ENCODE measurements at regions not wholly inside any gene's neighbourhood (a gene's known extent, or its start where the extent isn't known, plus 50 kb on each side); places are given as distances from the start of the nearest gene placed in this dataset.
"Not testable (repeated sequence)": the region's sequence is repeated elsewhere in the genome, so short reads cannot be mapped to it uniquely, and the experiment has no call there.

DNA sequence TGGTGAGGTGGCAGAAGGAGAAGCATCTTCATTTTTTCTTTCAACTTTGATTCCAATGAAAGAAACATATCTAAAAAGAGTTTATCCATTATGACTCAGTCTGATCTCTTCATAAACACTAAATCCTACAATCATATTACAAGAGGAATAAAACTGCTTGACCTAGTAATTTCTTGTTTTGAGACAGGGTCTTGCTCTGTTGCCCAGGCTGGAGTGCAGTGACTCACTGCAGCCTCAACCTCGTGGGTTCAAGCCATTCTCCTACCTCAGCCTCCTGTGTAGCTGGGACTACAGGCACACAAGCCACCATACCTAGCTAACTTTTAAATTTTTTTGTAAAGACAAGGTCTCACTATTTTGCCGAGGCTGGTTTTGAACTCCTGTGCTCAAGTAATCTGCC, 147.2 kb downstream of the NDUFA12 start:
- DNase-seq, result no peak

DNA sequence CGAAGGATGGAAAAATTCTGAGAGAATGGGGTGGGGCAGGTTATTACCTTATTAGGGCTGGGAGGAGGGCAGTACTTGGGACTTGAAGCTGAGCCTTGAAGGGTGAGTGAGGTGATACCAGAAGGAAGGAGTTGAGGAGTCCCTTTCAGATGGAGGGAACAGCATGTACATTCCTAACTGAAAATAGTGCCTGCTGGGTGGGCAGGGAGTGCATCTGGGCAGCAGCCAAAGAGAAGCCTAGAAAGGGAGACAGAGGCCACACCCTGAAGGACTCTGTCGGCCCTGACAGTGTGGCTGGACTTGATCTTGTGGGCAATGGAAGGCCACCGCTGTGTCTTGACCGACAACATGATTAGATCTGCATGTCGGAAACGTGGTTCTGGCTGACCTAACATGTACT, 147.6 kb downstream of the NDUFA12 start:
- no peak for DNase-seq

DNA sequence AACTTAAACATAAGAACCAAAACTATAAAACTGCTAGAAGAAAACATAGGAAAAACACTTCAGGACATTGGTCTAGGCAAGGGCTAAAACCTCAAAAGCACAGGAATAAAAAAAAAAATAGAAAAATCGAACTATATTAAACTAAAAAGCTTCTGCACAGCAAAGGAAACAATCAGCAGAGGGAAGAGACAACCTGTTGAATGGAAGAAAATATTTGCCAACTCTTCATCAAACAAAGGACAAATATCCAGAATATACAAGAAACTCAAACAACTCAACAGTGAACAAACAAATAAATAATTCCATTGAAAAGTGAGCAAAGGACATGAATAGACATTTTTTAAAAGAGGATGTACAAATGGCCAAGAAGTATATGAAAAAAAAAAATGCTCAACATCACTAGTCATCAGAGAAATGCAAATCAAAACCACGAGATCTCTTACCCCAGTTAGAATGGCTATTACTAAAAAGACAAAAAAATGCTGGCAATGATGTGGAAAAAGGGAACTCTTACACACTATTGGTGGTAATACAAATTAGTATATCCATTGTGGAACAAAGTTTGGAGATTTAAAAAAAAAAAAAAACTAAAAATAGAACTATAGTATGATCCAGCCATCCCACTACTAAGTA, 152.0 kb downstream of the NDUFA12 start:
- DNase-seq, result no peak

DNA sequence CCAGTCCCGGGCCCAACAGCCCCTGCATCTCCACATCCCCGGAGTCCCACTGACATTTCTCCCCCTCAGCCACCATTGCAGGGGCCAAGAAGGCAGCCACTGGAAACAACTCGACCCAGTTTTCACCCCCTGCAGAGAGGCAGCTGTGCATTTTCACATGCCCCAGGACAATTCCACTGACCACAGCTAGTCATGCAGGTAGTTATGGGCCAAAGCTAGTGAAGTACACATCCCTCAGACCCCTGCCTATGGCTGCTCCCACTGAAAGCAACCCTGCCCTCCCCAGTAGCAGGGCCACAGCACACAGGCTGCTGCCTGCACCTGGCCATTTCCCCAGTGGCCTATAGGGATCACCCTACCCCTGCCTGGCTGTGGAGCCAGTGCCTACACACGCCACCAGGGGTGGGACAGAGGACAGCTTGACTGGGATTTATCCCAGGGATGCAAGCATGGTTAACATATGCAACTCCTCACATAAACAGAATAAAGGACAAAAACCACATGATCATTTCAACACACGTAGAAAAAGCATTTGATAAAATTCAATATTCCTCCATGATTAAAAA, 154.0 kb downstream of the NDUFA12 start:
- DNase-seq, result no peak

DNA sequence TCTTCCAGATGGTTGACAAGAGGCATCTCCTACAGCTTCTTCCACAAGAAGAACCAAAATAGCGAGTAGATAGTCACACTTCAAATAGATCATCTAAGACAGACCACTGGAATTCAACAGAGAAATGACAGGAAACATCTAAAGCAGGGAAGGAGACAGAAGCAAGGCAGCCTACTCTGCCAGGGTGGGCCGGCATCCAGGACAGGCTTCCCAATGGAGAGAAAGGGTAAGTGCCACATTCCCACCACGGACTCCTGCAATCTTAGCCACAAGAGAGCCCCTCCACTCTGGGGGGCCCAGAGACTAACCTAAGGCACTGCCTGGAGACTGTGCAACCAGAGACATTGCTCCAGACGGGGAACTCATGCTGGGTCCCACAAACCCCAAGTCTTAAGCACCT, 154.5 kb downstream of the NDUFA12 start:
- no peak for DNase-seq

DNA sequence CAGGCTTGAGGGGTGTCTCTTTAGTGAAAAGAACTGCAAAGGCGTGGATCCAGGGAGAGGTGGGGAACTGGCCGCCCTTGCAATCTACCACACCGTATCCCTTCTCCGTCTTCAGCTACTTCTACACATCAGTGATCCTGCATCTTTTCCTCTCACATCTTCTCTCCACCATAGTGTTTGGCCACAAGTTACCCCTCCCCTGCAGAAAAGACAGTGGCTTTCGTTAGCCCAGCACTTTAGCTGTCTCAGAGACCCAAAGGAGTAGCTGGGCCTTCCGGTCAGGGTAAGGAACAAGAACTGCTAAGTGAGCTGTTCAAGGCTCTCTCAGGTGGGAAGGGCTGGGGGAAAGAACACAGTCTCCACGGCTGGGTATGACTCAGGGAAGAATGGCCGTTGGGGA, 158.4 kb downstream of the NDUFA12 start:
- DNase-seq, result no peak

DNA sequence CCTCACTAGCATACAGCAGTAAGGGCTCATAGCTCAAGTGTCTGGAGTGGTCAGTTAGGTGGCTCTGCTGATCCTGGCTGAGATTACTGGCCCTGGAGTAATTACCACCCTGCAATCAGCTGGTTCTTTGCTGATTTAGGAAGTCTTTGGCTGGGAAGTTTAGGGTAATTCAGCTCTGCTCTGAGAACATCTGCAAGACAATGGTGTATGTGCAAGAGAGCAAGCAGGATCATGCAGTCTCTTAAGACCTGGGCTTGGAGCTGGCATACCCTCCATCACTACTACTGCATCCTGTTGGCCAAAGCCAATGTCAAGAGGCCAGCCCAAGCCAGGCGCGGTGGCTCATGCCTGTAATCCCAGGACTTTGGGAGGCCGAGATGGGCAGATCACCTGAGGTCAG, 159.0 kb downstream of the NDUFA12 start:
- DNase-seq, result no peak

DNA sequence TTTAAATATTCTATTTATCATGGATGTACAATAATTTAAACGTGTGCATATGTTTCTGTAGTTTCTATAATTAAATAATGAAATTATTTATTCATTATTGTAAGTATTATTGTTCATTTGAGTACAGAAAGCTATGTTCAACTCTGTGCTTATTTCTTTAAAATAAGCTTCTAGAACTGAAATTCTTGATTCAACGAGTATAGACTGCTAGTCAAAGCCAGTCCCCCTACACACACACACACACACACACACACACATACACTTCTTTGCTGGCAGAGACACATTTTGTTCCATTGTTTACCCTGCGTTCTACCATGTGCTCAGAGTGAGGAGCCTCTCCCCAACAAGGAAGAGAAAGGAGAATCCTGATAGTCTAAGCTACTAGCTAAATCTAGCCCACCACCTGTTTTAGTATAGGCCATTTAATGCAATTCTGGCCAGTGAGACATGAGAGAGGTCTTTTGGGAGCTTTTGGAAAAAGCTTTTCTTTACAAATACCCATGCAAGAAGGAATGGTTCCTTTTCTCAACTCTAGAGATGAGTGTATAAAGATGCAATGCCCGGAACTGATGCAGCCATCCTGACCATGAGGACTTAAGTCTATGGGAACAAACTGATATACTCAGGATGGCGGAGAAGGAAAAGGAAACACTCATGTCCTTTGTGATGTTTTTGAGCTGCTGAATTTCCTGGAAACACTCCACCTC, 161.4 kb downstream of the NDUFA12 start:
- no peak for DNase-seq

DNA sequence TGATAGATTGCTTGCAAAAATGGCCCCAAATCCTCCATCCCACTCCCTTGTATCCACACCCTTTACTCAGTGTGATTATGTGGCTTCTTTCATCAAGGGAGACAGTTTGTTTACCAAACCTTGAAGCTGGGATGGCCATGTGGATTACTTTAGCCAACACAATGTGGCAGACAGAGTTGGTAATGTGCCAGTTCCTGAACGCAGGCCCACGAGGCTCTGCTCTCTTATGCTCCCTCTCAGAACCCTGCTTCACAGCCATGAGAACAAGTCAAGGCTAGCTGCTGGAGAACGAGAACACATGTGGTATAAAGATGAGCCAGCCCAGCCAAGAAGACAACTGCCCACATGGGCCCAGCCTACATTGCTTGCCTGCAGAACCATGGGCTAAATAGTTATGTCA, 162.3 kb downstream of the NDUFA12 start:
- no peak for DNase-seq

DNA sequence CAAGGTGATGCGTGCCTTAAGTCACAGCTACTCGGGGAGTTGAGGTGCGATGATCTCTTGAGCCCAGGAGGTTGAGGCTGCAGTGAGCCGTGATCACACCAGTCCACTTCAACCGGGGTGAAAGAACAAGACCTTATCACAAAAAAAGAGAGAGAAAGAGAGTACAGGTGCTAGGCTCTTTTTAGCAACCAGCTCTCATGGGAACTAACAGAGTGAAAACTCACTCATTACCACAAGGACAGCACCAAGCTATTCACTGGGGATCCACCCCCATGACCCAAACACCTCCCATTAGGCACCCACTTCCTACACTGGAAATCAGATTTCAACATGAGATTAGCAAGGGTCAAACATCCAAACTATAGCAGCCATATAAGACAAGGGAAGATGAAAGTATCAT, 164.2 kb downstream of the NDUFA12 start:
- DNase-seq, result no peak

DNA sequence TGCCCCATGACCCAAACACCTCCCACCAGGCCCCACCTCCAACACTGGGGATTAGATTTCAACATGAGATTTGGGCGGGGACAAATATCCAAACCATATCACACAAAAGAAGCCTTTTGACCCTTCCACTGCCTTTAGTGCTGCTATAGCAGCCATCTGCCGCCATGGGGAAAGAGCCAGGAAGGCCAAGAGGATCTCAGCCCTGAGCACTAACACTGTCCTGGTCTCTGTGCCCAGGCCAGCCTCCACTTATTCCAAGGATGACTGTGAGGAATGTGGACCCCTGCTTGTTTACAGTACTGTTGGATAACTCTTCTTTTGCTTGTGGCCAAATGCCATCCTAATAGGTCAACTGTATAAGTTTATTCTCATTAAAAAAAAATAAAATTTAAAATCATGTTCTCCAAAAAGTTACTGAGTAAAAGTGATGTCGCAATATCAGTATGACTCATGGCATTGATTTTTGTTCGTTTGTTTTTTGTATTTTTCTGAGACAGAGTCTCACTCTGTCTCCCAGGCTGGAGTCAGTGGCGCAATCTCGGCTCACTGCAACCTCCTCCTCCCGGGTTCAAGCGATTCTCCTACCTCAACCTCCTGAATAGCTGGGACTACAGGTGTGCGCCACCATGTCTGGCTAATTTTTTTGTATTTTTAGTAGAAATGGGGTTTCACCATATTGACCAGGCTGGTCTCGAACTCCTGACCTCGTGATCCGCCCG, 166.4 kb downstream of the NDUFA12 start:
- DNase-seq, result not testable (repeated sequence)

DNA sequence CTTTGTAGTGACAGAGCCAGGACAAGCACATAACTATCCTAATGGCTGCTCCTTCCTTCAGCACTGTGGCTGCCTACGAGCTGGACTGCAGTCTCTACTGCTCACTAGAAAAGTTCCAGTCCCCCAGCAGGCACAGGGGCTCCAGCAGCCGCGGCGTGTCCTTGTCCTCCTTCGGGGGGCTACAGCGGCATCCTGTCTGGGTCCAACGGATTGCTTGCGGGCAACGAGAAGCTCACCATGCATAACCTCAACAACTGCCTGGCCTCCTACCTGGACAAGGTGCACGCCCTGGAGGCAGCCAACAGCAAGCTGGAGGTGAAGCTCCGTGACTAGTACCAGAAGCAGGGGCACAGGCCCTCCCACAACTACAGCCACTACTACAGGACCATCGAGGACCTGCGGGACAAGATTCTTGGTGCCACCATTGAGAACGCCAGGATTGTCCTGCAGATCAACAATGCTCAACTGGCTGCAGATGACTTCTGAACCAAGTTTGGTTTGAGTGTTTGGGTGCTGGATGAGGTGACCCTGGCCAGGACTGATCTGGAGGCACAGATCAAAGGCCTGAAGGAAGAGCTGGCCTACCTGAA, 169.4 kb downstream of the NDUFA12 start:
- DNase-seq, result no peak

DNA sequence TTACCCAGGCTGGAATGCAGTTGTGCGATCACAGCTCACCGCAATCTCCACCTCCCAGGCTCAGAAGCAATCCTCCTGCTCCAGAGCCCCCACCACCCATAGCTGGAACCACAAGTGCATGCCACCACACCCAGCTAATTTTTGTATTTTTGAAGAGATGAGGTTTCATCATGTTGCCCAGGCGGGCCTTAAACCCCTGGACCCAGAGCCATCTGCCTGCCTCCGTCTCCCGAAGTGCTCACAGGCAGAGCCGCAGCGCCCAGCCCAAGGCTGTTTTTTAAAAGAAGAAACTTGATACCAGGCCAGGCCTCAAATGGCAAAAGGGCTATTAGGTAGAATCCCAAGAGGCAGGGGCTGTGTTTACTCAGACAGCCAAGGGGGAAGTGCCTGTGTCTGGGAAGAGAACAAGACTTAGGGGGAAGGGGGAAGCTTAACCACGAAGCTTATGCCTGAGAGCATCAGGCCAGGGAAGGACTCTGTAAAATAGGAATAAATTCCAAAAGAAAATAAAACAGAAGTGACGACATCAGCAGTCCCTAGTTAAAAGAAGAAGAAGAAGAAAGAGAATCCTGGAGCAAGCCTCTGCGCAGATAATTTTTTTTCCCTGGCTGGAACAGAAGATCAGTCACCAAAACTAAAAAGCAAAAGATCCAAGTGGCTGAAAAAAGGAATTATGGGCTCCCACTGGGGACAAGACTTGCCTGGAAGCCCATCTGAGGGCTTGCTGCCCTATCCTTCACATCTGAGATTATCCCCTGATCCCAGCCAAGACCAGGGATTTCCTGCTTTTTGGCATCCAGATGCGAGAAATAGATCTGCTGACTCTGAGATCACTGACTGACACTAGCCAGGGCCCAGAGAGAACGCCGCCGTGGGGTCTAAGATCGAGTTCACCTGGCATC, 170.5 kb downstream of the NDUFA12 start:
- no peak for DNase-seq

DNA sequence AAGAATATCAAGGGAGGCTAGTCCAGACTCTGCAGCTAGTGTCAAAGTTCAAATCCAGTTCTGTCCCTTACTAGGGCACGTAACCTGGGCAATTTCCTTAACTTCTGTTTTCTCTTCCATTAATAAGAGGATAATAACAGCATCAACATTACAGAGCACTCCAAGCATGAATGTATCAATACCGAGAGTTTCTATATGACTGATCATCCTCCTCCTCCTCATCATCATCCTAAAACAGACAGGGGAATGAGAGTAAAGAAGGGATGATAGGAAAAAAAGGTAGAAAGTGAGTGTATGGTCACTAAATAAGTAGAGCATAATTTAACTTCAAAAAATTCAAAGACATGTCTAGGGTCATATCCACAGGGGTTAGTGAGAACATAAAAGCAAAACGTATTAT, 171.4 kb downstream of the NDUFA12 start:
- DNase-seq, result no peak

DNA sequence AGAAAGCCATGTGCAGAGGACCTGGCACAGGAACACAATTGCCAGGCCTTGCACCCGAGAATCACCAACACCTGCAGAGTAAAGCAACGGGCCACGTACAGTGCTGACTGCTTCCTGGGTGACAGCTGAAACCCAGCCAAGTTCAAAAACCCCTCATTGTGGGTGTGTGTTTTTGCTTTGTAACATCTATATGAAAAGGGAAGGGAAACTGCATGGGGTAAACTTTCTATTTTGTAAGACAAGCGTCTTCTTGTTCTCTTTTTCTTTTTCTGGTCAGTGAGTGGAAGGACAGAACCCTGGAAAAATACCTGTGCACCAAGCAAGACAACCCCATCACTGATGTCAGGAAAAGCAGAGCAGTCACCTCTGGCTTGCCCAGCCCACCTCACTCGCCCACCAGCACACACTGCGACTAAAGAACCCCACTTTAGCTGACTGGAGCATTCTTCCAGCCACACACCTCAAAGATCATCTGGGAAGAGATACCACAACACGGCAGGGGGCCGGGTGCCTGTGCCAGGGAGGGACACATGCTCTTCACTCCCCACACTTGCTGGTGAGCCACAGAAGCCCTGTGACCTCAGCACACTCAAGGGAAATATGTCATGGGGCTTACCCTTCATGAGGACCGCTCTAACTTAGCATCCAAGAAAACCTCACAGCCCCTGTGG, 172.3 kb downstream of the NDUFA12 start:
- peak; percentile 36 for DNase-seq

DNA sequence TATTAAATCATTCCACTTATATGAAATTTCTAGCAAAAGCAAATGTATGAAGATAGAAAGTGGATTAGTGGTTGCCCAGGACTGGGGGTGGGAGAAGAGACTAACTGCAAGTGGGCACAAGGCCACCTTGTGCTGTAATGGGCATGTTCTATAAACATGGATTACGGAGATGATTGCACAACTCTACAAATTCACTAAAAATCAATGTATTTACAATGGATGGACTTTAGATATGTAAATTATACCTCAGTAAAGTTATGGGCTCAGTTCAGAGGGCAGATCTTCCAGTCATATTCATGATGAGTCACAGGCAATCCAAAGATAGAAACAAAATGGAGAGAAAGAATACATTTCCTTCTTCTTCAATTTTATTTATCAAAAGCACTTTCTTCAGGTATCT, 173.9 kb downstream of the NDUFA12 start:
- DNase-seq, result no peak

DNA sequence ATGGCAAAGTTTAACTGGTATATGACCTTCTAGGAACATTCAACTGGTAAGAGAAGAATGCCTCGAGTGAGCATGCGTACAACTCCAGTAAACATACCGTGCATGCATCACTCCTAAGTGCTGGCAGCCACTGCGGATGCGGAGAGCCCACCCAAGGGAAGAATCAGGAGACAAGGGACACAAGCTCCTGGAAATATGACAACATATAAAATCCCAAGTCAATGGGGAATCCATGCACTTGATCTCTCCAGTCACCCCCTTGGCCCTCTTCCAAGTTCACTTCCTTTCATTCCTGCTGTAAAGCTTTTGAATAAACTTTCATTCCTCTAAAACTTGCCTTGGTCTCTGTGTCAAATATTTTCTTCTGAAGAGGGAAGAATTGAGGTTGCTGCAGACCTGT, 168.7 kb upstream of the TMCC3 start:
- DNase-seq, result no peak

DNA sequence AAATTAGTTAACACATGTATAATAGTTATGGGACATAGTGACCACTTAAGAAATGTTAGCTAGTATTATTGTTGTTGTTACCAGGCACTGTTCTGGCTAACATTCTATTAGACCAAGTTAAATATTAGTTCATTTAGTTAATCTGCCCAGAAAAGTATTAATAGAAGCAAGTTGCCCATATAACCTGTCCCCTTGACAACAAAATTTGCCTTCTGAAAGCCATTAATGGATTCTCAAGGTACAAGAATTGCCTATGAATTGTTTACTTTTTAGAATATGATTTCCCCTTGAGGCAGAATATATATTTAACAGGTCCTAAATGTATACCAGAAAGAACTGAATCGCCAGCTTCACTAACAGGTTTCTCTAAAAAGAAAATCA, 167.3 kb upstream of the TMCC3 start:
- no peak for DNase-seq

DNA sequence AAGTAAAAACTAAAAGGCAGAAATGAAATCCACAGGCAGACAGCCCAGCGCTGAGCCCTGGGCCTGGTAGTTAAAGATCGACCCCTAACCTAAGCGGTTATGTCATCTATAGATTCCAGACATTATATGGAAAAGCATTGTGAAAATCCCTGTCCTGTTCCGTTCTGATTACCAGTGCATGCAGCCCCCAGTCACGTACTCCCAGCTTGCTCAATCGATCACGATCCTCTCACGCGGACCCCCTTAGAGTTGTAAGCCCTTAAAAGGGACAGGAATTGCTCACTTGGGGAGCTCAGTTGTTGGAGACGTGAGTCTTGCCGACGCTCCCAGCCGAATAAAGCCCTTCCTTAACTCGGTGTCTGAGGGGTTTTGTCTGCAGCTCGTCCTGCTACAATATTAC, 166.8 kb upstream of the TMCC3 start:
- not testable (repeated sequence) for DNase-seq

DNA sequence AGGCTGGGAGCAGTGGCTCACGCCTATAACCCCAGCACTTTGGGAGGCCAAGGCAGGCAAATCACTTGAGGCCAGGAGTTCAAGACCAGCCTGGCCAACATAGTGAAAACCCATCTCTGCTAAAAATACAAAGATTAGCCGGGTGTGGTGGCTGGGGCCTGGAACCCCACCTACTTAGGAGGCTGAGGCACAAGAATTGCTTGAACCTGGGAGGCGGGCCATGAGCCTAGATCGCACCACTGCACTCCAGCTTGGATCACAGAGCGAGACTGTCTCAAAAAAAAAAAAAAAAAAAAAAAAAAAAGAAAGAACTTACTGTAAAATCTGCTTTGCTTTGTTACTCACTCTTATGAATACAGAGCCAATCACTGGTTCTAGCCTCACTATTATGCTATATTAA, 166.4 kb upstream of the TMCC3 start:
- not testable (repeated sequence) for DNase-seq

DNA sequence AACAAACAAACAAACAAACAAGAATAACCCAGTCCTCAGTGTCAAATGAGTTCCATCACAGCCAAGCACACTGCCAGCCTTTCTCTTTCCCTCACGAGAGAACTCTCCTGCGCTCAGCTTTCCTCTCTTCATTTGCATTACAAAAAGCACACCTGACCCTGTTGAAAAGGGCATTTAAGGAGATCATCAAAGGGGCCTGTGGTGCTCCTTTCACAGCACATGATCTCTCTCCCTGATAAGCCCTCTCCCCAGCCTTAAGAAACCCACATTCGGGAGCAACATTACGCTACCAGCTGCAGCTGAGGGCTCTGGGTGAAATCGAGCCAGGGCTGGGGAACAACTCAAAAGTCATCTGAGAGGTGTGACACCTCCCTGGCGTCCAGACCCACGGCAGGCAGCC, 165.6 kb upstream of the TMCC3 start:
- DNase-seq, result no peak

DNA sequence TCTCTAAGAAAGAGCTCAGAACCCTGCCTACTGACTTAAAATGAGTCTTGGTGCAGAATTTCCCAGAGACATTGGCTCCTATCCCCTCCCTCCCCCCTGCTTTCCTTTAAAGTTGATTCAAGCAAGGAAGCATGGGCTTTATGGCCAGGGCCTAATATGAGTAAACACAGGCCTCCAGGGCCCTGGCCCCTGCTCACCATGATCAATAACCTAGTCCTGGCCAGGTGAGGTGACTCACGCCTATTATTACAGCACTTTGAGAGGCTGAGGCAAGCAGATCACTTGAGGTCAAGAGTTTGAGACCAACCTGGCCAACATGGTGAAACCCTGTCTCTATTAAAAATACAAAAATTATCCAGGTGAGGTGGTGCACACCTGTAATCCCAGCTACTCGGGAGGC, 165.1 kb upstream of the TMCC3 start:
- no peak for DNase-seq

All from stimulated activated CD8-positive, alpha-beta memory T cell treated with anti-CD3 and anti-CD28 coated beads, Interleukin-4, amount 100 ng/mL, for 48 hours (primary cell).